Immature natural killer cell (primary cell): ENCODE measurements at regions not wholly inside any gene's neighbourhood (a gene's known extent, or its start where the extent isn't known, plus 50 kb on each side); places are given as distances from the start of the nearest gene placed in this dataset.
"Not testable (repeated sequence)": the region's sequence is repeated elsewhere in the genome, so short reads cannot be mapped to it uniquely, and the experiment has no call there.

Source experiments
- DNase-seq, 3 donors: peaks; one replicate each; pipeline ENCODE4 v3.0.0; 2022; ENCODE audit warnings: mixed read lengths in 1 of 3
- H3K27ac Mint-ChIP-seq, 6 donors: one replicate each; pipeline ENCODE4 v1.8.0; 2020; ENCODE audit warnings: mixed read lengths in 6 of 6, mild to moderate bottlenecking in 5 of 6, inconsistent platforms in 4 of 6, moderate library complexity in 3 of 6
- H3K27me3 Mint-ChIP-seq, 3 donors: one replicate each; pipeline ENCODE4 v1.8.0; 2020 to 2021; ENCODE audit warnings: low read depth in 3 of 3, mild to moderate bottlenecking in 3 of 3, mixed read lengths in 3 of 3, moderate library complexity in 3 of 3, inconsistent platforms in 1 of 3
- H3K36me3 Mint-ChIP-seq, 3 donors: one replicate each; pipeline ENCODE4 v1.8.0; 2020; ENCODE audit warnings: mixed read lengths in 3 of 3, inconsistent platforms in 2 of 3, mild to moderate bottlenecking in 2 of 3
- H3K4me1 Mint-ChIP-seq, 2 donors: one replicate each; pipeline ENCODE4 v1.8.0; 2020; ENCODE audit warnings: inconsistent platforms in 2 of 2, mild to moderate bottlenecking in 2 of 2, mixed read lengths in 2 of 2, moderate library complexity in 1 of 2
- H3K4me3 Mint-ChIP-seq, 5 donors: one replicate each; pipeline ENCODE4 v1.8.0; 2020; ENCODE audit warnings: mild to moderate bottlenecking in 5 of 5, mixed read lengths in 5 of 5, inconsistent platforms in 3 of 5, moderate library complexity in 3 of 5
- H3K9me3 Mint-ChIP-seq, 6 donors: one replicate each; pipeline ENCODE4 v1.8.0; 2020; ENCODE audit warnings: mild to moderate bottlenecking in 6 of 6, mixed read lengths in 6 of 6, inconsistent platforms in 4 of 6, moderate library complexity in 3 of 6

GRCh38 chr5:97508864-97509263, 325.8 kb upstream of the RIOK2 start:
- peaks cover 0 to 4% (median under 1%) of the 10 kb centered on the region in 6 donors for H3K9me3 Mint-ChIP-seq
- H3K36me3 Mint-ChIP-seq, result no peaks in the 10 kb centered on the region
- DNase-seq, result no peak
- H3K27me3 Mint-ChIP-seq, result peaks cover 0 to 5% (median 5%) of the 10 kb centered on the region in 3 donors
- no peaks in the 10 kb centered on the region for H3K4me1 Mint-ChIP-seq
- H3K4me3 Mint-ChIP-seq, result no peak overlapping the region
- H3K27ac Mint-ChIP-seq, result no peak overlapping the region

DNA sequence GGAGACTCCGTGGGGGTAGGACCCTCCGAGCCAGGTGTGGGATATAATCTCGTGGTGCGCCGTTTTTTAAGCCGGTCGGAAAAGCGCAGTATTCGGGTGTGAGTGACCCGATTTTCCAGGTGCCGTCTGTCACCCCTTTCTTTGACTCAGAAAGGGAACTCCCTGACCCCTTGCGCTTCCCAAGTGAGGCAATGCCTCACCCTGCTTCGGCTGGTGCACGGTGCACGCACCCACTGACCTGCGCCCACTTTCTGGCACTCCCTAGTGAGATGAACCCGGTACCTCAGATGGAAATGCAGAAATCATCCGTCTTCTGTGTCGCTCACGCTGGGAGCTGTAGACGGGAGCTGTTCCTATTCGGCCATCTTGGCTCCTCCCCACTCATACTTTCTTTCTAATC, 336.5 kb upstream of the RIOK2 start:
- not testable (repeated sequence) for DNase-seq, H3K4me3 Mint-ChIP-seq, H3K27me3 Mint-ChIP-seq, H3K9me3 Mint-ChIP-seq, H3K4me1 Mint-ChIP-seq, H3K27ac Mint-ChIP-seq, H3K36me3 Mint-ChIP-seq

DNA sequence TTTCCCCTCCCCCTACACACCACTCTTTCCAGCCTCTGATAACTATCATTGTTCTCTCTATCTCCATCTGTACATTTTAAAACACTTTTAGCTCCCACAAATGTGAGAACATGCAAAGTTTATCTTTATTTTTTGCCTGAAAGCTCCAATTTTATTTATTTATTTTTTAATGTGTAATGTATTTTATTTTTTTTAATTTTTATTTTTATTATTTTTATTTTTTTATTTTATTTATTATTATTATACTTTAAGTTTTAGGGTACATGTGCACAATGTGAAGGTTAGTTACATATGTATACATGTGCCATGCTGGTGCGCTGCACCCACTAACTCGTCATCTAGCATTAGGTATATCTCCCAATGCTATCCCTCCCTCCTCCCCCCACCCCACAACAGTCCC, 340.3 kb upstream of the RIOK2 start:
- not testable (repeated sequence) for DNase-seq, H3K4me1 Mint-ChIP-seq, H3K27me3 Mint-ChIP-seq, H3K9me3 Mint-ChIP-seq, H3K4me3 Mint-ChIP-seq, H3K36me3 Mint-ChIP-seq, H3K27ac Mint-ChIP-seq

GRCh38 chr5:97525780-97526179, 342.7 kb upstream of the RIOK2 start:
- Mint-ChIP-seq H3K27me3 (no peaks in the 10 kb centered on the region), H3K4me1 (no peaks in the 10 kb centered on the region), H3K36me3 (no peaks in the 10 kb centered on the region), H3K4me3 (no peak overlapping the region), H3K27ac (no peak overlapping the region), H3K9me3 (peaks cover 0 to 2% (median under 1%) of the 10 kb centered on the region in 6 donors)
- no peak for DNase-seq

GRCh38 chr5:97528941-97529340, 345.9 kb upstream of the RIOK2 start:
- no peaks in the 10 kb centered on the region for H3K27me3 Mint-ChIP-seq
- DNase-seq, result no peak
- H3K9me3 Mint-ChIP-seq, result peaks cover 0 to 2% (median under 1%) of the 10 kb centered on the region in 6 donors
- H3K4me1 Mint-ChIP-seq, result peaks cover 8 to 10% of the 10 kb centered on the region in 2 donors
- no peak overlapping the region for H3K4me3 Mint-ChIP-seq
- no peaks in the 10 kb centered on the region for H3K36me3 Mint-ChIP-seq
- no peak overlapping the region for H3K27ac Mint-ChIP-seq

GRCh38 chr5:97529354-97529985, 346.4 kb upstream of the RIOK2 start:
- DNase-seq, result no peak
- Mint-ChIP-seq H3K27ac (no peak overlapping the region), H3K36me3 (no peaks in the 10 kb centered on the region), H3K4me1 (peaks cover 12 to 14% of the 10 kb centered on the region in 2 donors), H3K4me3 (no peak overlapping the region), H3K9me3 (peaks cover 0 to 2% (median under 1%) of the 10 kb centered on the region in 6 donors), H3K27me3 (no peaks in the 10 kb centered on the region)

DNA sequence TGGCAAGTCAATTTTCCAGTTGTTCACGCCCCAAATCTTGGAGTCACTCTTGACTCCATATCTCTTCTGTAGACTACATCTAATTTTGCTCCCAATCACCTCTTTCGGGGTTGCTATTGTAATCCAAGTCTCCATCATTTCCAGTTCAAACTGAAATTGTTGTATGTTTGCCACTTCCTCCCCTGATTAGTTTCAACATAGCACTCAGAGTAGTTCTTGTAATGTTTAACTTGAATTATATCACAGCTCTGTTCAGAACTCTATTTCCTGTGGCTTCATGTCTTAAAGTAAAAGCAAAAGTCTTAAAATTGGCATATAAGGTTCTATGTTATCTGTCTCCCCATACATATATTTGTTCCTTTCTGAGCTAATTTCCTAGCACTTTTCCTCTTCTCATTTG, 348.5 kb upstream of the RIOK2 start:
- Mint-ChIP-seq H3K4me3 (no peak overlapping the region), H3K4me1 (peaks cover 13 to 14% of the 10 kb centered on the region in 2 donors), H3K27ac (peak overlapping the region in 1 of 6 donors; percentile 11)

GRCh38 chr5:97534166-97534565, 351.1 kb upstream of the RIOK2 start:
- peak in 1 of 3 donors; percentile 12 for DNase-seq
- H3K4me3 Mint-ChIP-seq, result no peak overlapping the region
- H3K4me1 Mint-ChIP-seq, result peaks cover 18 to 21% of the 10 kb centered on the region in 2 donors
- no peak overlapping the region for H3K27ac Mint-ChIP-seq
- no peaks in the 10 kb centered on the region for H3K27me3 Mint-ChIP-seq
- H3K9me3 Mint-ChIP-seq, result no peaks in the 10 kb centered on the region
- H3K36me3 Mint-ChIP-seq, result no peaks in the 10 kb centered on the region

More for the DNA sequence above, 348.5 kb upstream of the RIOK2 start:
- Mint-ChIP-seq H3K36me3 (no peaks in the 10 kb centered on the region), H3K9me3 (no peaks in the 10 kb centered on the region), H3K27me3 (no peaks in the 10 kb centered on the region)
- no peak for DNase-seq

DNA sequence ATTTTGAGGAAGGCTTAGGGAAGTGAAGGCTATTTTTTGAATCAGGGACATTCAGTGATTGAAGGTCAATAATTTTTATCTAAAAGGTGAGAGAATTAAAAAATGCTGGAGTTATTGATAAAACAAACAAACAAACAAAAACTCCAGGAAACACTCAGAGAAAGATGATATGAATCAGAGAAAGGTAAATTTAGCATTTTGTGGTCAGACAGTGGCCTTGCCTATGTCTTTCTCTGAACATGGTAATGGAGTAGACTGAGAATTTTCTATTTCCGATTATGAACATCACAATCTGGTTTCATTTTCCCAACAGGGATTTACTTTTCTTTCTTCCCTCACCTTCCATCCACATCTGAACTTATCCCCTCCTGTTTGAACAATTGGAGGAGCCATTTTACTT, 353.6 kb upstream of the RIOK2 start:
- no peaks in the 10 kb centered on the region for H3K36me3 Mint-ChIP-seq
- DNase-seq, result no peak
- no peaks in the 10 kb centered on the region for H3K9me3 Mint-ChIP-seq
- H3K4me3 Mint-ChIP-seq, result no peak overlapping the region
- H3K4me1 Mint-ChIP-seq, result peaks cover 19% of the 10 kb centered on the region in 2 donors
- H3K27me3 Mint-ChIP-seq, result no peaks in the 10 kb centered on the region
- H3K27ac Mint-ChIP-seq, result no peak overlapping the region

DNA sequence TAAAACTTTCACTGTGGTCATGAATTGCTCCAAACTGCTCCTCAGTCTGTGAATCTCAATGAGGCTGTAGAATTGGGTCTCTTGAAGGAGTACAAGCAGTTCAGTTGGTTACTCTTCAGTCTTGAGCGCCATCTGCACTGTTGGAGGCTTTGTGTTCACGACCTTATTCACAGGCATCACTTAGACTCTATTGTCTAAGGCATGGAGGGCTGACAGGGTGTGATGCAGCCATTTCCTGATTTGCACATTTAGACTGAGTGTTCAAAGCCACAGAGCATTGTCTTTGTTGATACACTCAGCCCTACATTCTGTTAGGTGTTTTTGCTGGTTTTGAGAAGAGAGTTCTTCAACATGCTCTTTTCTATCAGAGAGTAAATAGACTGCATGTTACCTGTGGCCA, 355.9 kb upstream of the RIOK2 start:
- peaks cover 0 to 5% (median 0%) of the 10 kb centered on the region in 6 donors for H3K9me3 Mint-ChIP-seq
- peaks cover 15% of the 10 kb centered on the region in 2 donors for H3K4me1 Mint-ChIP-seq
- peak overlapping the region in 3 of 5 donors; percentile 2 to 43 (median 10) for H3K4me3 Mint-ChIP-seq
- H3K27me3 Mint-ChIP-seq, result no peaks in the 10 kb centered on the region
- peak overlapping the region in 5 of 6 donors; percentile 16 to 76 (median 64) for H3K27ac Mint-ChIP-seq
- no peak for DNase-seq
- H3K36me3 Mint-ChIP-seq, result no peaks in the 10 kb centered on the region

DNA sequence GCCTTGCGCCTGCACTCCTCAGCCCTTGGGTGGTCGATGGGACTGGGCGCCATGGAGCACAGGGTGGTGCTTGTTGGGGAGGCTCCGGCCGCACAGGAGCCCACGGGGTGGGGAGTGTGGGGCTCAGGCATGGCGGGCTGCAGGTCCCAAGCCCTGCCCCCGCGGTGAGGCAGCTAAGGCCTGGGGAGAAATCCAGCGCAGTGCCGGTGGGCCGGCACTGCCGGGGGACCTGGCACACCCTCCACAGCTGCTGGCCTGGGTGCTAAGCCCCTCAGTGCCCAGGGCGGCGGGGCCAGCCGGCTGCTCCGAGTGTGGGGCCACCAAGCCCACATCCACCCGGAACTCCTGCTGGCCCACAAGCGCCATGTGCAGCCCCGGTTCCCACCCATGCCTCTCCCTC, 358.8 kb upstream of the RIOK2 start:
- no peaks in the 10 kb centered on the region for H3K27me3 Mint-ChIP-seq
- H3K36me3 Mint-ChIP-seq, result no peaks in the 10 kb centered on the region
- peaks cover 0 to 5% (median 0%) of the 10 kb centered on the region in 6 donors for H3K9me3 Mint-ChIP-seq
- H3K27ac Mint-ChIP-seq, result no peak overlapping the region
- H3K4me1 Mint-ChIP-seq, result peaks cover 10 to 19% of the 10 kb centered on the region in 2 donors
- no peak for DNase-seq
- no peak overlapping the region for H3K4me3 Mint-ChIP-seq

DNA sequence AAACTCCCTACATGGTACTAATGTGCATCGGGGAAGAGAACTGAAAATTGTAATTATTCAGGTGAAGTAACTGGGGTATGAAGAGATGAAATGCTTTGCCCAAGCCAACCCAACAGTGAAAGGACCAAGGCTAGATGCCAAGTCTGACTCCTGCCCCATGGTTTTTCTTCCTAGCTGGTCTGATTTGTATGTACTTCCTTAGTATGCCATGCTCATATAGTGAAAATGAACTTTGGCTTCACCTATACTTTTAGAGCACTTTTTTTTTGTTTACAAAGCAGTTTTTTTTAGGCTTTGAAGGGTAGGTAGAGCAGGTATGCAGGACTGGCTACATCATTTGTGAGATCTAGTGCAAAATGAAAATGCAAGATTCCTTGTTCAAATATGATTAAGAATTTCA, 359.4 kb upstream of the RIOK2 start:
- H3K4me3 Mint-ChIP-seq, result no peak overlapping the region
- peaks cover 16 to 25% of the 10 kb centered on the region in 2 donors for H3K4me1 Mint-ChIP-seq
- no peaks in the 10 kb centered on the region for H3K36me3 Mint-ChIP-seq
- no peaks in the 10 kb centered on the region for H3K27me3 Mint-ChIP-seq
- DNase-seq, result no peak
- H3K27ac Mint-ChIP-seq, result no peak overlapping the region
- H3K9me3 Mint-ChIP-seq, result peaks cover 0 to 5% (median 0%) of the 10 kb centered on the region in 6 donors

DNA sequence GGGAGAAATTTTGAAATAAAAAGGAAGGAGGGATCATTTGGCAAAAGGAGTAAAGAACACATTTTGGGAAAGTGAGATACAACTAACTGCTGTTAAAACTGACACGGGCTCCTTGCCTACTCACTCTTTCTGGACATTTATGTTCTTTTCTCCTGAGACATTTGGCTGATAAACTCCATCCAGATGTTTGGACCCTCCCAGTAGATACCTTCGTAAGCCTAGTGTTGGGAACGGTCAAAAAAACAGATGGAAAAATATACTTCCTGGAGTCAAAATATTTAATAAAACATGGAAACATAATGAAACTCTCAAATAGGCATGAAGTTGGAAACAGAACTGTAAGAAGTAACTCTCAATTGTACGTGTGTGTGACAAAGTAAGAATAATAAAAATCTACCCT, 360.1 kb upstream of the RIOK2 start:
- no peak overlapping the region for H3K27ac Mint-ChIP-seq
- H3K4me1 Mint-ChIP-seq, result peaks cover 23 to 32% of the 10 kb centered on the region in 2 donors
- H3K4me3 Mint-ChIP-seq, result no peak overlapping the region
- no peaks in the 10 kb centered on the region for H3K27me3 Mint-ChIP-seq
- H3K36me3 Mint-ChIP-seq, result no peaks in the 10 kb centered on the region
- H3K9me3 Mint-ChIP-seq, result peaks cover 0 to 5% (median 0%) of the 10 kb centered on the region in 6 donors
- no peak for DNase-seq

GRCh38 chr5:97544240-97544639, 361.2 kb upstream of the RIOK2 start:
- Mint-ChIP-seq H3K36me3 (no peaks in the 10 kb centered on the region), H3K4me1 (peaks cover 26 to 30% of the 10 kb centered on the region in 2 donors), H3K27me3 (no peaks in the 10 kb centered on the region), H3K27ac (no peak overlapping the region), H3K4me3 (no peak overlapping the region), H3K9me3 (peaks cover 0 to 5% (median 0%) of the 10 kb centered on the region in 6 donors)
- no peak for DNase-seq

DNA sequence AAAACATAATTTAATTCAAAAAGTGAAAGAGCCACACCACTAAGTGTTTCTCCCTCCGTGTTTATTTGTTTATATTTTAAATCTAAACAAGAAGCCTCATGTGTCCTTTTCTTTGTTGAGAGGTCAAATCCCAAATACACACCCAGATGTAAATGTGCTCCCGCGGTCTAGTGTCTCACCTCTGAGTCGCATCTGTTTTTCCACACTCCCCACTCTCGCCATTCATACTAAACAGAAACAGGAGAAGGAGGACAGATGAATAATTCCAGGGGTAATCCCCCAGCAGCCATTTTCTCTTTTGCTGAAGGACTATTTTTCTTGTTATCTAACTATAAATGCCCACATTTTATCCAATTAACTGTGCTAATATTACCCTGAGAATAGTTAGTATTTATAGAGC, 361.6 kb upstream of the RIOK2 start:
- H3K4me3 Mint-ChIP-seq, result no peak overlapping the region
- DNase-seq, result no peak
- peaks cover 0 to 5% (median 0%) of the 10 kb centered on the region in 6 donors for H3K9me3 Mint-ChIP-seq
- H3K27me3 Mint-ChIP-seq, result no peaks in the 10 kb centered on the region
- H3K4me1 Mint-ChIP-seq, result peaks cover 22 to 28% of the 10 kb centered on the region in 2 donors
- no peaks in the 10 kb centered on the region for H3K36me3 Mint-ChIP-seq
- no peak overlapping the region for H3K27ac Mint-ChIP-seq
